Skeletal muscle cell (primary cell): ENCODE measurements at regions not wholly inside any gene's neighbourhood (a gene's known extent, or its start where the extent isn't known, plus 50 kb on each side); places are given as distances from the start of the nearest gene placed in this dataset.

Experiments
- DNase-seq: peaks from one replicate; pipeline ENCODE4 v3.0.0-alpha.2; 2010; ENCODE audit warnings: low read depth
- H3K4me3 ChIP-seq: 2 replicates; pipeline ENCODE4 v1.5.1; 2011; ENCODE audit warnings: low read depth, mild to moderate bottlenecking, control low read depth, low read length, moderate library complexity

DNA sequence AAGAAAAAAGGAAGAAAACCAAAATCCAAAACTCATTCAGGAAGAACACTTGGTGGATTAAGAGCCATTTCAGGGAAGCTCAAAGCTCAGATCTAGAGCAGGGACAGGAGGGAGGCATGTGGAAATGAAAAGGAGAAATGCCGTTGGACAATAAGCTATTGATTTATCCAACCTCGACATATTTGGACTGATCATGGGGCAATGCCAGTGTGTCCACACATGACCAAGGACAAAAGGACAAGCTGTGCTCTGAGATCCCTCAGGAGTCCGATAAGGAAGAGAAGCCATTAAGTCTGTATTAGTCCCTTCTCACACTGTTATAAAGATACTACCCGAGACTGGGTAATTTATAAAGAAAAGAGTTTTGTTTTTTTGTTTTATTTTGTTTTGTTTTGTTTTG lies 684.0 kb upstream of the CELF2 start:
- no peak overlapping the region for H3K4me3 ChIP-seq
- no peak for DNase-seq

DNA sequence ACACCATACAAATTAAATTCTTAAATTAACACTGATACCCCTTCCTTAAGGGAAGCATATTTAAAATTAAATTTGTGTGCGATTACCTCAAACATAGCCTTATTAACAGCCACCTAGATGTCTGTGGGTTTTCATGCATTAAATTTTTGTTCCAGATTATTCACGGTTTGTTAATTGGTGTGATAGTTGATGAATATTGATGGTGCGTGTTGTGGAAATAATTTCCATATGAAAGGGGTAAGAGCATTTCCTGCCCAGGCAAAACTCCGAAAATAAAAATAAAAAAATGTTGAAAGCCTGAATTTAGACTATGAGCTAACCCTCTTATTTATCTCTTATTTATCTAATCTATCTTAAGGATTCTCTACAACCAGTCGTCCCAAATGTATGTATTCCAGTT lies 679.3 kb upstream of the CELF2 start:
- DNase-seq, result no peak

DNA sequence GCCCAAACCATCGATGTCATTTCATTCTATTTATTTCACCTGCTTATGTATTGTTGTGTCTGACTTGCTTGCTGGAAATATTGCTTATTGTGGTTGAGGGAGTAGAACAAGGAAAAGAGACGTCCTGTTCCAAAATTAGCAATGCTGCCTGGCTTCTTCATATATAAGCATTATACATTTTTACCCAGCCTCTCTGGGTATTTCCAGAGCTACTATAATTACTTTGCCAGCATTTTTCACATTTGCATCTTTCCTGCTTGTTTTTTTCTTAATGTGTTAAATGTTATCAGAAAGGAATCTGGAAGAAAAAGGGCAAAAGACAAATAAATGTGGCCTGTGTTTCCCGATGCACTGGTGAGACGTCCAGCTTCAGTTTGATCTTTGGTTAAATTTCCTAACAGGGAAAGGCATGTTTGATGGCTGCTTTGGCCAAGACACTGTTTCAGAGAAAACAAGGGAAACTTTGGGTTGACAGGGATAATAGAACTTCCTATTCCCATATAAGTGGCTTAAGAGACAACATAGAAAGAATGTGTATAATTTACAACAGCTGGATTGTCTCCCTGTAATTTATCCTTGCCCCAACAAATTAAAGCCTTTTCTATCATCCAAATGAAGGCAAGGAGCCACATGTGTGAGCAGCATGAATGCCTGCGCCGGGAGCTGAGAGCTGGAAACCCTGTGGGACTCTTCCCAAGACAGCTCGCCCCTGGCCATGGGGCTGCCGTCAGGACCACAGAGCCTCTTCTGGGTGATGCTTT lies 671.1 kb upstream of the CELF2 start:
- H3K4me3 ChIP-seq, result no peak overlapping the region
- no peak for DNase-seq

More for the DNA sequence above, 679.3 kb upstream of the CELF2 start:
- H3K4me3 ChIP-seq, result no peak overlapping the region

DNA sequence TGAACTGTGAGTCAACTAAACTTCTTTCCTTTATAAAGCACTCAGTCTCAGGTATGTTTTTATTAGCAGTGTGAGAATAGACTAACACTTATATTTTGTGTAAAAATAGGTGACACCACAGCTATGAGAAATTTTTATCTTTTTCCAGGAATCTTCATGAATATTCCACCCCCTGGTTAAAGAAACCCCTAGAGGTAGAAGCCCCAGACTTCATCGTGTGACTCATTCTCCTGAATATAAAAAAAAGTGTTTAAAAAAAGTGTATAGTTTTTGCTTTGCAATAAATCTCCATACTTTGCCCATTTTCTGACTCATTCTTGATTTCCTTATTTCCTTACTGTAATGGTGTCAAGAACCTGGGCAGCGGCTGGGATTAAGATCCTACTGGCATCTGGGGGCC lies 667.6 kb upstream of the CELF2 start:
- DNase-seq, result no peak
- H3K4me3 ChIP-seq, result no peak overlapping the region

DNA sequence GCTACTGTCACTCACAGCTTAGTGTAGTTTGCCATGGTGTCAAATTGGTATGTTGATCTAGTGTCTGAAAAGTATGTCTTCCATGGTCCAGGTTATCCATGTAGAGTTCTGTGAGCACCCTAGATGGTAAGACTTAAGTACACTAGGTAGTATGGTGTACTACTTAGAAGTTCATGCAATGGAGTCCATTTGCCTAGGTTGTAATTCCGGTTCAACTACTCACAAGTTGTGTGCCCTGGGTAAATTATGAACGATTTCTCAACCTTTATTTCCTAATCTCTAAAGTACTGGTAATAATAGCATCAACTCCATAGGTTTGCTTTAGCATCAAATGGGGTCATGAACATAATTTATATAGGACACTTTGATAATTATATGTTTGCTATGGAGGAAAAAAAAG lies 666.2 kb upstream of the CELF2 start:
- DNase-seq, result no peak
- no peak overlapping the region for H3K4me3 ChIP-seq

DNA sequence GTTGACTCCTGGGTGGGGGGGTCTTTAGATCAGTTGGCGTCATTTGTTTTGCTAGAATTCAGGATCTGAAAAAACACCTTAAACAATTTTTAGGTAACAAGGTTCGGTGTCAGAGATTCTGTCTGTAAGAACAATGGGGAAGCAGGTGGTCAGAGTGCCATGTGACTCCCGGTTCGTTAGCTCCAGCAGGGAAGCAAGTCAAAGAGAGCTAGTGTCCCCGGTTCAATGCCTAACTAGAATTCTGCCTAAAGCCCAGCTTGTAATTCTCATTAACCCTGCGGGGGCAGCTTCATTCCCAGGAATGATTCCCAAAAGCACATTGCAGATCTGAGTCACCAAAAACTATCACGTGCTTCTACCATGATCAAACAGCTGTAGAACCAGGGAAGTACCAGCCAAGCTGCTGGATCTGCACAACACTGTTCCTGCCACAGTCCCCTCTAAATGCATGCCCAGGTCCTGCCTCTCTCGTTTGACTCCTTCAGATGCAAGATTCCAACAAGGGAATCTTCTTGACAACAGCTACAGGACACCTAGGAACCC lies 664.3 kb upstream of the CELF2 start:
- no peak for DNase-seq
- H3K4me3 ChIP-seq, result no peak overlapping the region

DNA sequence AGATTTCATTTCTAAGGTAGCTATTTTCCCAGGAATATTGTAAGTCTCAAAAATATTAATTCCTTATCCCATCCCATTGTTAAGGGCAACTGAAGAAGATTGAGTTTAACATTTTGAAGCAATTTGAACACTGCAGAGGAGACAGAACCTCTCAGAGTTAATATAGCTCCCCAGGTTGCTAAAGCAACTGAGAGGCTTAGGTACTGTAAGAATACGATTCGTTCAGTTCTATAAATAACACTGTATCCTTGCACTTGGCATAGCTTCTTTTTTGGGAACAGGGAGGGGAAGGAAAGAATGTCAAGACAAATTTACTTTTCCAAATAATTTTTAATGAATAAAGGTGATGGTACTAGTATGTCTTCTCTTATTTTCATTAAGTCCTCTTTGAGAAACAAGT lies 658.4 kb upstream of the CELF2 start:
- no peak for DNase-seq
- no peak overlapping the region for H3K4me3 ChIP-seq

DNA sequence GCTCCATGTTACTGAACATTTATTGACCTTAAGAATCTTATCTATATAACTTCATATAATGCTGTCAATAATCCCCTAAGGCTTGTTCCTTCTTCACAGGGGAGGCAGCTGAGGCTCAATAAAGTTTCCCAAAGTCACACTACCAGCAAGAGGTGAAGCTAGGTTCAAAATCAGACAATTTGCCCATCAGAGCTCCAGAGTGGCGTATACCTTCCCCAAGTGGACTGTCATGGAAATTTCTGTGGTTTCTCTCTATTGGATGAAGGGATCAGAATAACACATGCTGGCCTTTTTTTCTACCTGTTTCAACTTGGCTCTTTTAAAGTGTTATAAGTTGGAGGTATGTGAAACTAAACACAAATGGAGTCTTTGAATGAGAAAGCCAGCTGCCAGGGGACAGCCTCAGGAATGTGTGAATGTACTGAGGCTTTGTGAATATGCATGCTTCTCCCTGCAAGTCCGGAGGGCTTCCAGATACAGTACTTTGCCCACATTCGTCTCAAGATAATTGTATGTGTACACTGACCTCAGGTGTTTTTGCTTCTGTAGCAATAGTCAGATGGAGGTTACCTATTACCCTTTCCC lies 656.3 kb upstream of the CELF2 start:
- no peak overlapping the region for H3K4me3 ChIP-seq
- DNase-seq, result no peak

DNA sequence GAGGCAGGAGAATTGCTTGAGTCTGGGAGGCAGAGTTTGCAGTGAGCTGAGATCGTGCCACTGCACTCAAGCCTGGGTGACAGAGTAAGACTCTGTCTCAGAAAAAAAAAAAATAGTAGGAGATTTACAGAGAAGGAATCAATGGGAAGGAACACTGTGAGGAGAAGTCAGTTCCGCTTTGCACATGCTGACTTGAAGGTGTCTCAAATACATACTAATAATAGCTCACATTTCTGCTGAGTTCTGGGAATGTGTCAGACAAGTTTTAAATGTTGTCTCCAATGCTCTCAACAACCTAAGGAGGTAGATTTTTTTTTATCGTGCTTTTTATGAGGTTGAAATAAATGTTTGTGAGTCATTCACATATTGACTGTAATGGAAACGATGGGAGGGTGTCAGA lies 654.9 kb upstream of the CELF2 start:
- no peak overlapping the region for H3K4me3 ChIP-seq
- no peak for DNase-seq

DNA sequence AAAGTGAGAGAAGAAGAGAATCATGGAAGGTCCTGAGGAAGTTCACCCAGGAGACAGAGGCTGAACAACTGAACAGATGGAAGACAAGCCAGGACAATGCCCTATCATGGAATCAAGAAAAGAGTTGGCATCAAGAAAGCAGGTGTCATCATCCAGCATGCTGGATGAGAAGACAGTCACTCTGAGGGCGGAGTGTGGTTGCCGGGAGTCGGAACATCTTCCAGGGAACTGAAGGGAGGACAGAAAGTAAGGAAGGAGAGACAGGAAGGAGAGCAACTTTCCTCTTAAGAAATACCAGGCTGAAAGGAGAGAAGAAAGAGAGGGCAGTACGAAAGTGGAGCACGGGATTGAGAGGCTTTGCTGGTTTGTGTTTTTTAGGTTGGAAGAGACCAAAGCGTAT lies 654.5 kb upstream of the CELF2 start:
- DNase-seq, result no peak
- H3K4me3 ChIP-seq, result no peak overlapping the region

DNA sequence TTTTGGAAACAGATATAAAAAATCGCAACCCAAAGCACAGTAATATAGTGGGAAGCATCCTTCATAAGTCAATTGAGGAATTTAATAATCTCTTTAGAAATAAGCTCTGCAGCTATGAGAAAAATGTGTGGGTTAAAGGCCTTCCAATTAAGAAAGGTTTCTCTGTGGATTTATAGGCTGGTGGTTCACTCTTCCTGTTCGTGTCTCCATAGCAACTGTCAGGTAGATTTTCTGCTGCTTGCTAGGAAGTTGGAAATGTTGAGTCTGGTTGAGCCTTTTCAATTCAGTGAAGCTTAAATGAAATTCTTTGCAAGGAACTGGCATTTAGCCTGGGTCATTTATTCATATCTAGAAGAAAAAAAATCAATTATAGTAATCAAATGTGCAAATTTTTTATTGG lies 652.8 kb upstream of the CELF2 start:
- H3K4me3 ChIP-seq, result no peak overlapping the region
- no peak for DNase-seq

DNA sequence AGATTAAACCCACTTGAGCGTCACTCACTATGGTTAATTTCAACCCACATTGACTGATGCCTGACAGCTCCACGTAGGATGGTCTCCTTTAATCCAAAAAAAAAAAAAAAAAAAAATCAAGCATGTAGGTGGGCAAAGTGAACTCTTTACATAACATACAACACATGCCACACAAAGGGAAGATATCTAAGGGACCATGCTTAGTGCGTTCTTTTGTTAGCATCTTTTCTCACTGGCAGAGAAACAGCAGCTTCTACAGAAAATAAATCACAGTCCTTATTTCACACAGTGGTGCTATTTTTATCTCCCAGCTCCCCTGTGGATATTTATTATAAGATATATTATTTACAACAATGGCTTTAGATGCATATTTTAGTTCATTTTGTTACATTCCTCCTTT lies 652.0 kb upstream of the CELF2 start:
- no peak for DNase-seq
- no peak overlapping the region for H3K4me3 ChIP-seq

DNA sequence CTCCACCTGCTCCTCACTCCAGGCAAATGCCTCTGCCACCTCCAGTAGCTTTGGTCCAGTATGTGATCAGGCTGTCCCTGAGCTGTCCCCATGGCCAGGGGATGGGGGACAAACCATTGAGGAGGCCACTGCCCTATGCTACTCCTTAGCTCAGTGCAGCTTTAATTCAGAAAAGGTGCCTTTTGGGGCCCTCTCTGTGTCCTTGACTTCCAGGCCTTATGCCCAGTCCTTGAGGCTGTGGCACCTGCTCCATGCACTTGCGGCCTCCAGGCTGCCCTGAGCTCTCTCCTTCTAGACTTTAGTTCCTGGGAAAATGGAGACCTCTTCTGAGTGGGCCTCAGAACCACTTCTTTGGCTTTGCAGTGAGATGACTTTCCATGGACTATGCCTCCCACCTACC lies 650.8 kb upstream of the CELF2 start:
- no peak overlapping the region for H3K4me3 ChIP-seq
- DNase-seq, result no peak

DNA sequence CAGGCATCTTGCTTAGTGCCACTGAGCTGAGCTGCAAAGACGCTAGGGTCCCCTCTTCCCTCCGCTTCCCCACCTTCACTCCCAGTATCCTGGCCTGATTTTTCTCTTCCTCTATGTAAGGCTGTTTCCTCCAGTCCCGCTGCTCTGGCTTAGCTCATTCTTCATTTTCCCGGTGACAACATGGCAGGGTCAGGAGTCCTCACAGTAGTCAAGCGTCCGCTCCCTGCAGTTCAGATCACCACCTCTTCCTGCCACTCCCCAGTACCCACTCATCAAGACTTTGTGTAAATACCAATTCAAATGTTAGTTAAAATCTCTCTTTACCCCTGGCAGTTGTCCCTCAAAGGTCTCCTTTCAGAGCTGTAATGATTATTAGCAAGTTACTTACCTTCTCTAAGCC lies 650.4 kb upstream of the CELF2 start:
- H3K4me3 ChIP-seq, result no peak overlapping the region
- DNase-seq, result no peak

DNA sequence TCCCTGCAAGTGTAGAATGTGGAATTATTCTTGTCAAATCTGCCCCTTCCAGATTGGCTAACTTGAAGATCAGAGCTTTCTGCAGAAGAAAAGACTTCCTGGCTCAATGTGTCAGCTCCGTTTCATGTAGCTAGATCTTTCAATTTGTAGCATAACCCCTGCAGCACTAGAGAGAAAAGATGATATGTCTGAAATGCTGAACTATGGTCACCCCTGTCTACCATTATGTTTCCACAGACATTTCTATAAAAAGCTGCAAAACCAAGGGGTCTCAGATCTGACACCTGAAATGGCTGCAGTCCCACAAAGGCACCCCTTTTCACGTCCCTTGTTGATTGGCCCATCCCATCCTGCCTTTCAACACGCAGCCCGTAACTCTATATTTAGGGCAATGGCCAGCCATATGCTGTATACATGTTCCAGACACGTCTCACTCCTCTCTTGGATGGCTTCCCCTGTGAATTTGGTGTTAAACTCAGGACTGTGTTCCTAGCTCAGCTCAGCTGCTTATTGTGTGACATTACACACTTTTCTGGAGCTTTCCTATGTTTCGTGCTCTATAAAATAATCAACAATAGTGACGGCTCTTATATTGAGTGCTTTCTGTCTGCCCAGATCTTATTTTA lies 648.6 kb upstream of the CELF2 start:
- no peak for DNase-seq
- H3K4me3 ChIP-seq, result no peak overlapping the region

DNA sequence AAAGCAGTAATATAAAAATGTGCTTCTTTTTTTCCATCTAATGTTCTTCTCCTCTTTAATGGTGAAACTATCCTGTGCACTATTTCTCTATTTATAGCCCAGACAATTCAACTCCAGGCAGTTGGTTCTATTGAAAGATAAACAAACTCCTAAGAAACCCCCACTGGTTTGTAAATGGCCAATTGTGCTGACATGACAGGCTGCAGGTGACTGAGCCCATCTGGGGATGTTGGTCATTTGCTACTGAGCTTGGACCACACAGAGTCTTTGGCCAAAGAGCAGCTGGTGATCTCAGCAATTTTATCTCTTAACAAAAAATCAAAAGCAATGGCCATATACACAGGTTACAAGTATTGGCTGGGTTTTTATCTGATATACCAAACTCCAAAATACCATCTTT lies 631.8 kb upstream of the CELF2 start:
- no peak for DNase-seq
- H3K4me3 ChIP-seq, result no peak overlapping the region

DNA sequence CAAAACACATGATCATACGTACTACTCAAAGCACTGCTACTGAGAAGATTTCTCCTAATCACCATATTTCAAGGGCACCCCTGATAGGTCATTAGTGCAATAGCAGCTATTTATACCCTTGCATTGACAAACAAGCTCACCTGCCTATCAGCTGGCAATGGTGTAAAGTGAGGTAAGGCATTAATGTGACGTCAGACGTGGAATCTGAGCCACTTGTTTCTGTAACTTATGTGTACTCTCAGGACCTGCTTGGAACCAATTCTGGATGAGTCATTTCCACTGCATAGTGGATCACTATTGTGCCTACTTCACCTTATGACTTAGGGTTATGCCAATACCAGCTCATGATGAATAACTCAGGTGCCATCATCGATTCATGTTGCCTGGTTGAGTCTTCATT lies 628.5 kb upstream of the CELF2 start:
- no peak for DNase-seq
- no peak overlapping the region for H3K4me3 ChIP-seq

DNA sequence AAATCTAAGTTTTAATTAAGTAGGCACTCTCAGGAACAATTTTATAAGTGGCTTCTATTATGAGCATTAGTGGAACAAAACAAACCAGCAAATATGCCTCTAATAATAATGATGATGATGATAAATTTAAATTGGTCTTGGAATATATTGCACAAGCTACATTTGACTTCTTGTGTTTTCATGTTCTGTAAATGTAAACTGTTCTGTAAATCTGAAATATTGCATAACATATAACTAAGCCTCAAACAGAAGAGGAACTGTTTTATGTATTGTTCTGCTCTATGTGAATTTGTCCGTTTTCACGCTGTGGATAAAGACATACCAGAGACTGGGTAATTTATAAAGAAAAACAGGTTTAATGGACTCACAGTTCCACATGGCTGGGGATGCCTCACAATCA lies 625.2 kb upstream of the CELF2 start:
- no peak overlapping the region for H3K4me3 ChIP-seq
- DNase-seq, result no peak

DNA sequence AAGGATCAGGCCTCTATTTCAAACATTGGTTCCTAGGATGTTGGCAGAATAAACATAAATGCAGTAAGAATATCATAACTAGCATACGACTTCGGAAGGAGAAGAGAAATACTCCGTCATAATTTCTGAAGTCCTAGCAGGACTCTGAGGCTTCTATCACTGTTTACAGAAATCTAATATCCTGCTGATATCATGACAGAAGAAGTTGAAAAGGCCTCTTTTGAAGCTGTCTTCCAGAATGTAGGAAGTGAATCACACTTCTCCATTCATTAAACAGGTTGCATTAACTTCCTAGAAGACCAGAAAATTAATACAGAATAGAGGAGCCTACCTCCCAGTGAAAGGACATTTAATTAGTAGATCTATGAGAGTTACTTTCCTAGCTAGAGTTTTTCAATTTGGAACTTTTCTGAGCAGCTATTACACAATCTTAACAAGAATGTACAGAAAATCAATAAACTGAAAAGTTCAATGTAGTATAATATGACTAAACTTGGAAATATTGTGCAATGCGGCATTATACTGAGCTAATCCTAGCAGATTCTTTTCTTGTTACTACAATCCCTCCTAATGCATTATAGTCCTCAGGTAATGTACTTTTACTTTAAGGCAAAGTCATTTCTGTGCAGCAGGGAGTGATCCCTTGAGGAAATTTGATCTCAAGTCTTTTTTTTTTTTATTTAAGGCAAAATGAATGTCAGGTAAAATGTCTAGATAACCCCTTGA lies 622.6 kb upstream of the CELF2 start:
- peak; percentile 5 for DNase-seq
- H3K4me3 ChIP-seq, result no peak overlapping the region

DNA sequence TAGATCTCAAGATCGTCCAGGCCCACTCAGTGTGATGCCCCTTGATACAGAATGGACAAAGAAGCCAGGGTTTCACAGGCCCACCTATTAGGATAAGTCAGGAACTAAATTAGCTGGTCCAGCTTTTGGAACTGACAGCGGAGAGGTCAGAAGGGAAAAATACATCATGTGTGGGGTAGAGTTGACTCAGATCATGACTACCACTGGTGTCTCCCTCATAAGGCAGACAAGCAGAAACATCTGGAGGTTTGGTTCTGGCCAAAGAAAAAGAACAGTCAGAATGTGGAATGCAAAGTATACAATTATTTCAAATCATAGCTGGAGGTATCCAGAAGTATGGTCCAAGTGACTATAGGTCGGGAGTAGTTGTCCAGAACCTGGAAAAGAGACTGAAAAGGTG lies 621.1 kb upstream of the CELF2 start:
- DNase-seq, result no peak
- H3K4me3 ChIP-seq, result no peak overlapping the region
